ENCODE measurements at regions not wholly inside any gene's neighbourhood (a gene's known extent, or its start where the extent isn't known, plus 50 kb on each side); places are given as distances from the start of the nearest gene placed in this dataset.

GRCh38 chr12:81811778-81812125 lies 52.6 kb upstream of the PPFIA2 start:
- TF ChIP-seq YY1 (IDR thresholded peaks at IDR 0.05; ENCODE audit: insufficient read depth, insufficient read length) (no peak), ZNF274 (IDR thresholded peaks at IDR 0.05; ENCODE audit: low read depth, low read length) (no peak), SUZ12 (IDR thresholded peaks at IDR 0.05; ENCODE audit: extremely low read depth, insufficient read depth, insufficient read length) (no peak)
